ENCODE measurements at regions not wholly inside any gene's neighbourhood (a gene's known extent, or its start where the extent isn't known, plus 50 kb on each side); places are given as distances from the start of the nearest gene placed in this dataset.

DNA sequence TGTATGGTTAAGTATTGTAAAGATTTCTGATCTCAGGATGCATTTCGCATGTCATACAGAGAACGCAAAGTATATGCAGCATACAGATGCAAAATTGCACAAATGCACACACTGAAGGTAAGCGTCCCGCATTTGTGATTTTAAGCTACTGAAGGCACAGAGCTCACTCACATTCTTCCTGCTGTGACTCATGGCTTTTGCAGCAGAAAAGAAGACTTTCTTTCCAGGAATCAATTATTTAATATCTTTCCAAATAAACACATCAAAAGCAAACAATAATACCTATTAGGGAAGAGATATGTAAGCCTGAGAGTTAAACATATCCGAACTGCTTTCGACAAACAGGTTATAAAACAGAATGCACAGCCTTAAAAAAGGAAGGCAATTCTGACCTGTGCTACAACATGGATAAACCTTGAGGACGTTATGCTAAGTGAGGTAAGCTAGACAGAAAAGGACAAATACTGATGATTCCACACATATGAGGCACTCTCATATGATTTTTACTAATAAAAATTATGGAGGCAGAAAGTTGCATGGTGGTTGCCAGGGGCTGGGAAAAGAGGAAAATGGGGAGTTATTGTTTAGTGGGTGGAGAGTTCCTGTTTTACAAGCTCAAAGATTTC lies 109.0 kb downstream of the TFAP2A start:
- no peak for DNase-seq (ENCODE audit: low read depth in 2 of 2)

DNA sequence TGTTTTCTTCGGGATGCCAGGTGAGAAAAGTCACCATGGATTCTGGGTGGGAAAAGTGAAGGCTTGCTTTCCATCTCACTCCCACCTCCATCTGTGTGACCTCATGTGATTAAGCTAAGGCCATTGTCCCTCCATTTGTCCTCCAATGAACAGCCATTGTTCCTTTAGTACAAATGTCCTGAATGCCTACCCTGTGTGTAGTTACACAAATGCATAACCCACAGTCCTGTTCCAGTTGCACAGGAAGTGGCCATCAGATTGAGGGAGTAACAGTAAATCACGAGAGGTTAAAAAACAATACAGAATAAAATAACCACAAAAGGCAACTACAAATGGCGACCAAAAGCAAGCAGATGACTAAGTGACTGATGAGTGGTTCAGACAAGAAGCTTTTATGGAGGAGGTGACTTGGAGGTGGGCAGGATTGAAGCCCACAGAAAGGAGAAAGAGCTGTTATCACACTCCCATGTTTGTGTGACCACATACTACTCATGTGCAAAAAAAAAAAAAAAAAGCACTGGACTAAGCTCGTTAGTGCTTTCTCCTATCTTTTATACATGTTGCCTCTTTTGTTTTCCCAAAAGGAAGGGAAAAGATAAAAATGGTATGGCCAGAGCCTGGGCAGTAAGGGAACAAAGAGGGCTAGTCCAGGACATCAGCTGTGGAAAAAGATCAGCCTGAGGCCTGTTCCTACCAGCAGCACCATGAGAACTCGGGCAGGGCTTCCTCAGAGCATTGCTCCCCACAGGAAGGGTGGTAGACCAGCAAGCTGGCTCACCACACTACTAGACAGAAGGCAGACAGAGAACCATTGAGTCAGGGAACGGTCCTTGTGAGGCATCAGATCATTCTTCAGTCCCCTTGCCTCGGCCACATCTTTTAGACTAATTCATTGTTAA lies 111.0 kb downstream of the TFAP2A start:
- no peak for DNase-seq (ENCODE audit: low read depth in 2 of 2)

DNA sequence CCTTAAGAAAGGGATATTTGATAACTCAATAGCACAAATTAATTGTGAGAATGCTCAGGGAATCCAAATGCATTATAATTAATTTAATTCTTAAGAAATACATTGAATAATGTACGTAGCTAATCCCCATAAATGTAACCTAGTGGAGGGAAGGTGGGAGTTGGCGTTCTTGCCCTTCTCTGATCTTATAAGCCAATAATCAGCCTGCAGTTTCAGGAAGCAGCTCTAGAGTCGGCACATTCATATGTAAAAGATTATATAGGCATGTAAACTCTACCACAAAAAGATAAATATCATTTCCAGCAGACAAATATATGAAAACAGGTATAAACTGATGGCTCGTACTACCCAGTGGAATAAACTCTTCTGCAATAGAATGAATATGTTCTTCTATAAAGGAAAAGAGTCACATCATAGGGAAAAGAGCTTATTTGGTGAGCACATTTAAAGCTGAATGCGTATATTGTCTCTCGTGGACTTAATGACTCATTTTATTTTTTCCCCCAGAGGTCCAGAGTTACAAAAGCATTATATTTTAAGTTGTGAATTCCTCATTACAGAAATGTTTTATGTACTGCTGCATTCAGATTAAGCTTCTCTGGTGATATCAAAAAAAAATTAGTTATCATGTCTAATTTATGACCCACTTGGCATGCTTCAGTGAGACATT lies 112.2 kb downstream of the TFAP2A start:
- DNase-seq (ENCODE audit: low read depth in 2 of 2) = no peak

DNA sequence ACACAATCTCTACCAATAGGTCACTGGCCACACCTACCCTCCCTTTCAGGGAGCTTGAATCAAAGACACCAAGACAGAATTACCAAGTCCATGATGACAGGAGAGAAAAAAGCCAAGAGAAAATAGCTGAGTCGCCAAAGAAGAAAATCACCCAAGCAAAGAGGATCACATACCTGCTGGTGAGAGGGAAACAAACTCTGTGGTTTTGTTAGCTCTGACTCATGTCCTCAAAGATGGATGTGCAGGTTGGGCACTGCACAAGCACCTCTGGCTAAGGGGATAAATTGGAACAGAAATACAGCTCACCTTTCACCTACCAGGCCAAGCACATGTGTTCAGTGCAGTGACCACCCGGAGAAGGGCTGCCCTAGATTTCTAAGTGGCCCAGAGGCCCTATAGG lies 114.8 kb downstream of the TFAP2A start:
- DNase-seq (ENCODE audit: low read depth in 2 of 2) = no peak

DNA sequence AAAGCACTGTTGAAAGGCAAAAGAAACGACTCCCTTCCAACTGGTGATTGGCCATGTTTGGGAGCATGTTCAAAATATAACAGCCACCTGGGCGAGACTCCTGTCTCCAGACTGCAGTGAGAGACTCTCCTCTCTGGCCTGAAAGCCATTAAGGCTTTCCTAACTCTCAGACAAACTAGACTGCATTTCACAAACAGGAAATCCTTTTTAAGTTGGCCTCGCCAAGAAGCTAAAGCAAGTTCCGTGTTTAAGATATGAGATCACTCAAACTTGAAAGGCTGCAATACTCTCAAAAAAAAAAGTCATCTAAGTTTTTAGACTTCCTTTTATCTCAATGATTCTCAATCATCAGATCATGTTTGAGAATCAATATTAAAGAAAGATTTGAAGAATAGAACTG lies 117.0 kb downstream of the TFAP2A start:
- no peak for DNase-seq (ENCODE audit: low read depth in 2 of 2)

DNA sequence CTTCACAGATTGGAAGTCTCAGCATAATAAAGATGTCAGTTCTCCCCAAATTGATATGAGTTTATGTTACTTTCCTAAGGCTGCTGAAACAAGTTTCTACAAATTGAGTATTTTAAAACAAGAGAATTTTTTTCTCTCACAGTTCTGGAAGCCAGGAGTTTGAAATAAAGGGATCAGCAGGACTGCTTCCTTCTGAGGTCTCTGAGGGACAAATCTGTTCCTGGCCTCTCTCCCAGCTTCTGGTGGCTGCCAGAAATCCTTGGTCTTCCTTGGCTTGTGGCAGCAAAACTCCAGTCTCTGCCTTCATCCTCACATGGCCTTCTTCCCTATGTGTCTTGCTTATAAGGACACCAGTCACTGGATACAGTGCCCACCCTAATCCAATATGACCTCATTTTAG lies 136.1 kb downstream of the TFAP2A start:
- no peak for DNase-seq (ENCODE audit: low read depth in 2 of 2)

DNA sequence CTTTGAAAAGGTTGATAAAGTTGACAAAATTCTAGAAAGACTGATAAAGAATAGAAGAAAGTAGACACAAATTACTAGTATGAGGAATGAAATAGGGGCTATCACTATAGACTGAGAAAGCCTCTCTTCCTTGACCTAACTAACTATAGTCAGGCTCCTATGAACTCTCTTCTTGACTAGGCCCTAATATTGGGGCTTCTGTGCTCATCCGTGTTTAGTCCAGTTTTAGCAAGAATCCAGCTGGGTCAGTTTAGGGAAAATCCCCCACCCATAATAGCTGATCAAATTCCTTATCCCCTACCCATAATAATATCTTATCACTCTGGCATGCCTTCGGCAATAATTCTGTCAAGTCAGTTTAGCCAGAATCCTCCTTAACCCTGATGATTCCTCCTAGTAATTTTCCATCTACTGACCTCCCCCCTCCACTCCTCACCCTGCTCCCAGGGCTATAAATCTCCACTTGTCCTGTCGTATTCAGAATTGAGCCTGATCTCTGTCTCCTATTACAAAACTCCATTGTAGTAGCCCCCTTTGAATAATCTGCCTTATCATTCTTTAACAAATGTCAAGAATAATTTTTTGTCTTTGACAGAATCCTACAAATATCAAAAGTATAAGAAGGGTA lies 138.1 kb downstream of the TFAP2A start:
- DNase-seq (ENCODE audit: low read depth in 2 of 2) = no peak

DNA sequence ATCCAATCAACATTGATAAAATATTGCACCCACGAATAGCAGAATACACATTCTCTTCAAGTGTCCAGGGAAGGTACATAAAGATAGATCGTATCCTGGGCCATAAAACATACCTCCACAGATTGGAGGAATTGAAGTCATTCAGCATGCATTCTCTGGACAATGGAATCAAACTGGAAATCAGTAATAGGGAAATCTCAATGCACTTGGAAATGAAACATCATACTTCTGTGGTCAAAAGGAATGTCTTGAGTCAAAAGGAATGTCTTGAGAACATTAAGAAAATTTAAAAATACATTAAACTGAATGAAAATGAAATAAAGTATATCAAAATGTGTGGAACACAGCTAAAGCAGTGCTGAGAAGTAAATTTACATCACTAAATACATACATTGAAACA lies 138.8 kb downstream of the TFAP2A start:
- no peak for DNase-seq (ENCODE audit: low read depth in 2 of 2)

DNA sequence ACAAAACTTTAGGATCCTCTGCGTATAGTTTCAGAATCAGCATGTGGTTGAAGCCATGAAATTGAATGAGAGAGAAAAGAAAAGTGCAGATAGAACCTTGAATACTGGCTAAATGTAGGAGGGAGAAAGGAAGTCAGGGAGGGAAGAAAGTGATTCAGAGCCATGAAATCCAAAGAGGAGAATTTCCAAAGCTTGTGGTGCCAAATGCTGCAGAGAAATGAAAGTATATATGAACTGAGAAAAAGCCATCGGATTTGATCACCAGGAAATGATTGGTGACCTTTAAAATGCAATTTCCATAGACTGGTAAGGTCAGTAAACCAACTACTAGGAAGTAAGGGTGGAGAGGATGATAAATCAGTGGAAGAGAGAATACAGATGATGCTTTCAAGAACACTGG lies 142.3 kb downstream of the TFAP2A start:
- no peak for DNase-seq (ENCODE audit: low read depth in 2 of 2)

DNA sequence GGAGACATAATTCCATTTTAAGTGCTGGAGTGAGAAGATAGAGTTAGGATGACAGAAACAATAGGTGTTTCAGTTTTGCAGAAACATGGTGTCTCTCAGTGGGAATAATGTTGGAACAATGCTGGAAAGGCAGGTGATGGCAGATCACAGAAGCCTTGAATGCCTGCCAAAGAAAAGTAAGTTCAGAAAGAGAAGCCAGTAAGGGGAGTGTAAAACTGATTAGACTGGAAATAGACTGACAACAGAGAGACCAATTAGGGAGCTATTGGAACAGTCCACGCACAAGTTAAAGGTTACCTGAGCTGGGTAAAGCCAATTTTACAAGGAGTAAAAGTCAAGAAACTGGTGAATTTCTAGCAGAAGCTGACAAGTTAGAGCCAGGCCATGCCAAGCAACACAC lies 142.9 kb downstream of the TFAP2A start:
- no peak for DNase-seq (ENCODE audit: low read depth in 2 of 2)

DNA sequence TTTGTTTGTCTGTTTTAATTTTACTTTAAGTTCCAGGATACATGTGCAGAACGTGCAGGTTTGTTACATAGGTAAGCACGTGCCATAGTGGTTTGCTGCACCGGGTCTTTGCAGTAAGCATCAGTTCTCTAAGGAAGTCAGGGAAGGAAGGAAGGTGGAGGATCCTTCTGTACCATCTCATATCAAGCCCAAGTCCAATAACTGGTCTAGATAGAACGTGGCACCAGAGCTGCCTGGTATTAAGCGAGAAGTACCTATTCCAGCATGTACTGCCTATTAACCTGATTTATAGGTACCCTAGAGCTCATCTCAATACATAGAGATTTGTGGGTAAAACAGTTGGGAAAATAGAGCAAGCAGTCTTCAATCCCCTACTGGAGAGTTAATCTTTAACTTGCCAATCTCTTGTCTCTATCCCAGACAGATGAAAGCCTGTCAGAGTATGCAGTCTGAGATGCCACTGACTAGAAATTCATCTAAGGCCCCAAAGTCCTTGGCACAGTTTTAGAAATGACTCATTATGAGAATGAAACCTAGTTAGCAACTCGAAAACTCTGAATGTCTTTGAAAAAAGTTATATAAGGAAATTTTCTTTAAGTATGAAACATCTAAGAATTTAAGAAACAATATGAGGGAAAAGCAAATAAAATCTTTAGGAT lies 144.9 kb downstream of the TFAP2A start:
- no peak for DNase-seq (ENCODE audit: low read depth in 2 of 2)

DNA sequence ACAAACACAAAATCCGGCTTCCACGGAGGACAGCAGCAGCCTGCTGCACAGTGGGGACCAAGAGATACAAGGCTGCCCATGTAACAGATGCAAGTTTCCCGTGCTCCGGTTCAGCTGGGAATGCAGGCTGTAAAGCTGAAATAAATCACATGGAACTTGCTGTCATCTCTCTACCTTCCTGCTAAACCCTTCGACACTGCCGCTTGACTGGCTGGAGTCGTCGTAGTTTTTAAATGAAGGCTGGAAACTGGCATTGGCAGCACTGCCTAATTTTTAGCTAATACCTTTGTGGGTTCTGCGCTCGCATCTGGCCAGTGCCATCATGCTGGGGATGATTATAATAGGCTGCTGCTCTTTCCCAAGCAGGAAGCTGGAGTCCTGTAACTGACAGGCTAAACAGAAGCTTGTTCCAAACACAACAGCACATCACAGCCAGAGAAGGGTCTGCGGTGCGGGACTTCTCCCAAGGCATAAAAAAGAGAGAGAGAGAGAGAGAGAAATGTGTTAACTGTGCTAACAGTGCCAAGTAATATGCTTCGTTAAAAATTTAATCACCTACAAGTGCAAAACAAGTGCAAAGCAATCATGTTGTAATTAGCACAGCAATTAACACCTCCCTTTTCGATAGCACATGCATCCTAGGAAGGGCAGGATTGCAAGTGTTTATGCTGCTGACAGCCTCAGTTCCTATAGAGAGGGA lies 146.1 kb downstream of the TFAP2A start:
- no peak for DNase-seq (ENCODE audit: low read depth in 2 of 2)

DNA sequence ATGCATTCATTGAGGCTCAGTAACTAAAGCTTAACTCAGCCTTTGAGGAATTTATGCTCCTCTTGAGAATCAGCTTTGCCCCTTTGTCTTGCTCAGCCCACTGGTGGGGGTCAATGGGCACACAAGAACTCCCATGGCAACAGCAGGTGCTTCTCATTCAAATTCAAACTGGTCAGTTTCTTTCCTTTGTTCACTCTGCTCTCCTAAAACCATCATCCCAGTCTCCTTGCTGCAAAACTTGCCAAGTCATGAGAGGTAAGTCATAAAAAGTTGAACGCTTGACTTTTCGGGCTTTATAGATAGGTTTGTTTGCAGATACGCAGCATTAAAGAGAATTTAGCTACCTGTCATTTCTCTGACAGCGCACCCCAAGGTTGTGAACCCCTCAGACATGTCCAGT lies 146.8 kb downstream of the TFAP2A start:
- DNase-seq (ENCODE audit: low read depth in 2 of 2) = no peak

DNA sequence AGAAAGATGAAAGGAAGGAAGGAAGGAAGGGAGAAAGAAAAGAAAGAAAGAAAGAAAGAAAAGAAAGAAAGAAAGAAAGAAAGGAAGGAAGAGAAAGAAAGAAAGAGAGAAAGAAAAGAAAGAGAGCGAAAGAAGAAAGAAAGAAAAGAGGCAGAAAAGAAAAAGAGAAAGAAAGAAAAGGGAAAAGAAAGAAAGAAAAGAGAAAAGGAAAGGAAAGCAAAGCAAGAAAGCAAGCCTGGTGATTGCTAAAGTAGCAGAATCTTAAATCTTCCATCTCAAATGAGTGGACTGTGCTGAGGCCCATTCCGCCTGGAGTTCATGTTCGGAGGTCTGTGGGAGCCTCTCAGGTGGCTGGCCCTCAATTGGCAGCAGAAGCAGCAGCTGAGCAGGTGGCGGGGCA lies 148.4 kb downstream of the TFAP2A start:
- no peak for DNase-seq (ENCODE audit: low read depth in 2 of 2)

DNA sequence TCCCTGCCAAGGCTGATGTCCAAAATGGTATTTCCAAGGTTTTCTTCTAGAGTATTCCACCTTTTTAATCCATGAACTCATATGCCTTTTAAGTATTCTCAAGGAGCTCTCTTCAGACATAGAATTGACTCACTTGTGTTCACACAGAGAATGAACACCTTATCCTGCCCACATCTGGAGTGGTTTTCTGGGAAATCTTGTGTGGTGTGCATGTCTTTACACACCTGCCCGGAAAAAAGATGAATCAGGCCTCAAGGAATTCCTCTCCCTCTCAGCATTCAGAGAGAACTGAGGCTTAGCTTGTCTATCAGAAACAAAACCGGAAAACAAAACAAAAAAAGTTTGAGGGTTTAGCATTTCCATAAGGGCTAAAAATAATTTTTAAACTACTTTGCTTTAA lies 148.8 kb downstream of the TFAP2A start:
- no peak for DNase-seq (ENCODE audit: low read depth in 2 of 2)

DNA sequence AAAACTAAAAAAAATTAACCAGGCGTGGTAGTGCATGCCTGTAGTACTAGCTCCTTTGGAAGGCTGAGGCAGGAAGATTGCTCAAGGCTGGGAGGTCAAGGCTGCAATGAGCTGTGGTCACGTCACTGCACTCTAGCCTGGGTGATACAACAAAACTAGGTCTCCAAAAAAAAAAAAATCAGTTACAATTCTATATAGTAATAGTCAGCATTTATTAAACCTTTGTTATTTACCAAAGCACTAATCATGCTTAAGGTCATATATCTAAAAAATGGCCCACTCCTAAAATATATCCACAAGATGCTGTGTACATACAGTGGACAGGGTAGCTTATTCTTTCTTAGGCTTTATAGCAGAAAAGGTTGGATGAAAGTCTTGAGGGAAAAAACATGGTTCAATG lies 152.4 kb downstream of the TFAP2A start:
- no peak for DNase-seq (ENCODE audit: low read depth in 2 of 2)

DNA sequence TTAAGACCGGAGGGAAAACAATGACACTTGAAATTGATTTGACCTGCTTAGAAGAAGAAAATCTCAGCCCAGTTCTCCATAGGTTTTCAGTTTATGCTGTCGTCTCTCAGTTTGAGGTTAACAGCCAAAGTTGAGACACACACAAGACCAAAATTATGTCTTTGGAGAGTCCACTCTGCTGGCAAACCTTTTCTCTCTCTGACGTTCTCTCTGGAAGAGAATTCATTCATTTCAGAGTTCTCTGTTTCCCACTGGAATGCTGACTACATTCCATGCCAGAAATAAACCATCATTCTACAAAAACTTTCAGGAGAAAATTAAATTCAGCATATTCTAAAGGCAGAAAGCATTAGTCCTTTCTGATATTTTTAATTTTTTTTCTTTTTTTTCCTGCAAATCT lies 155.2 kb downstream of the TFAP2A start:
- no peak for DNase-seq (ENCODE audit: low read depth in 2 of 2)

DNA sequence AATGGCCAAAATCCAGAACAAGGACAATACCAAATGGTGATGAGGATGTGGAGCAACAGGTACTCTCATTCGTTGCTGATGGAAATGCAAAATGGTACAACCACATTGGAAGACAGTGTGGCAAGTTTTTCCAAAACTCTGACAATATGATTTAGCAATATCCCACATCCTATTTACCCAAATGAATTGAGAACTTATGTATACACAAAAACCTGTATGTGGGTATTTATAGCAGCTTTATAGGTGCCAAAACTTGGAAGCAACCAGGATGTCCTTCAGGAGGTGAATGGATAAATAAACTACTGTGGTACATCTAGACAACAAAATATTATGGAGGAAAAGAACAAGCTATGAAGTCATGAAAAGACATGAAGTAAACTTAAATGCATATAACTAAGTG lies 156.5 kb downstream of the TFAP2A start:
- no peak for DNase-seq (ENCODE audit: low read depth in 2 of 2)

DNA sequence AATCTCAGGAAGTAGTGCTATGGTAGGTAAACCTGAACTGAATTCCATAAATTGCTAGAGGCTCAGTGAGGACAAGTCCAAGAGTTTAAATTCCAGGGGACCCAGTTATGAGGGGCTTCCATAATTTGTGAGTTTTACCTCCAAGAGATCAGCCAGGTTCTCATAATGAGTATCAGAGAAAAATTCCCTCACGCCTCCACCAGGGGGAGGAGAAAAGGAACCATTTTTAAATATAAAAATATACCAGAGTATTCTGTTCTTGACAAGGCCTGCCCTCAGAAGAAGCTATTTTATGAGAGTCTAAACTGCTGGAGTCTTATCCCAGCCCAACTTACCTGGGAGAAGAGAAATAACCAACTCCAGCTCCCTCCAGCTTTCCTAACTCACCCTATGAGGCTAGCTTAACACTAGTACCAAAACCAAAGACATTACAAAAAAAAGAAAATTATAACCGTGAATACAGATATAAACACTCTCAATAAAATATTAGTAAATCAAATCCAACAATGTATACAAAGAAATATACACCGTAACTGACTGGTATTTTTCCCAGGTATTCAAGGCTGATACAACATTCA lies 158.7 kb downstream of the TFAP2A start:
- DNase-seq (ENCODE audit: low read depth in 2 of 2) = no peak

DNA sequence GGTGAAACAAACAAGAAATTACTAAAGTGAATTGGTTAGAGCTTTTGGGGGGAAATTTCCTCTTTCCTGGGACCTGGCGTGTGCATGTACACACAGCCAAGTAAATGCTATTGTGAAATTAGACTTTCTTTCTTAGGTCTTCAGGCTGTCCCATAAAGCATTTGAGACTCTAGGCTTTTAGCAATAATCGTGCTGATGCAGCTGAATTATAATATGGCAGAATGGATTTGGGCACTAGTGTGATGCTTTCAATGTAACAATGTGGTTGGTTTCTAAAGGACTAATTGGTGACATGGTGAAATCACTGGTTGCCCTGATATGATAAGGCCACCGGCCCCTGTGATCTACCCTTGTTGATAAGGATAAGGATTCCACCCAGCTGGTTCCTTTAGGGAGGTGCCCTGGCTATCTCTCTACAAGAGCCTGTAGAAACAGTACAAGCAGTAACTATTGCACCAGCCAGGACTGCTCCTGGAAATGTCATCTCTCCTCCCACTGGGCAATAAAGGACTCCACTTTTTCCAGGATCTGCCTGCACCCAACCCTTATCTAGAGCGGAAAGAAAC lies 164.1 kb downstream of the TFAP2A start:
- DNase-seq (ENCODE audit: low read depth in 2 of 2) = no peak

DNA sequence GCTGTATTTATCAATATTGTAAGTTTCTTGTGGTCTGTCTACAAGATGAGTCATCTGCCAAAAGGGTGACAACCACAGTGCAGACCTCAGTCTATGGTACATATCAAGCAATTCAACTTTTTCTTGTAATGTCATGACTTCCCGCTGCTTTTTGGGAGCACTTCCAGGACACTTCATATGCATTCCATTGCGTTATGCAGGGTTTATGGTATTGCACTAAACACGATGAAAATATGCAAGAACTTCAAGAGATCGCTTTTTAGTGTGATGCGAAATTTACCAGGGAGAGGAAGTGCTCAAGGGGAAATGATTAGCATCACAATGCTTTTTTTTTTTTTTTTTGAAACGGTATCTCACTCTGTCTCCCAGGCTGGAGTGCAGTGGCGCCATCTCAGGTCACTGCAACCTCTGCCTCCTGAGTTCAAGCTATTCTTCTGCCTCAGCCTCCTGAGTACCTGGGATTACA lies 166.5 kb downstream of the TFAP2A start:
- no peak for DNase-seq (ENCODE audit: low read depth in 2 of 2)

All from stimulated activated CD4-positive, alpha-beta T cell treated with anti-CD3 and anti-CD28 coated beads, Interleukin-1b, Interleukin-23, amount 100 ng/mL, for 4 hours (primary cell).